ENCODE measurements at regions not wholly inside any gene's neighbourhood (a gene's known extent, or its start where the extent isn't known, plus 50 kb on each side); places are given as distances from the start of the nearest gene placed in this dataset.
A peak's percentile ranks its signal among the peaks of the same experiment; 100 is the strongest.

DNA sequence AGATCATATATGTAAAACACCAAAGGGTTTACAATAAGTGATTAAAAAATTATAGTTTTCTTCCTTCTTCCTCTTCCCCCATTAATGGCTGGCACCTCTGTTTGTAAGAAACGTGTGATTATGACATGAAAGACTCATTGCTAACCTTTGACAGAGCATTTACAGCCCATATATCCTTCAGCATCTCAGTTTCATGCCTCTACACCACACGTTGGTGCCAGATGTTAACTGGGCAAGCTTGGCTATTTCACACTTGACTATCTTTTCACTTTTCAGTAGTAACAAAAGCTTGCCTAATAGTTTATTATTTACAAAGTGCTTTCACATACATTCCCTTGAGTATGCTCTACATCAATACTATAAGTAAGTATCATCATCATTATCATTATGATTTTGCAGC lies 65.3 kb upstream of the C1QTNF7 start:
- DNase-seq, result no peak
- ATAC-seq, result no peak
- Histone ChIP-seq H3K27ac (no peak overlapping the region), H3K36me3 (no peaks in the 10 kb centered on the region), H3K9me3 (no peaks in the 10 kb centered on the region), H3K4me1 (no peaks in the 10 kb centered on the region), H3K4me3 (no peak overlapping the region), H3K27me3 (no peaks in the 10 kb centered on the region)
- TF ChIP-seq, protein P1, sequence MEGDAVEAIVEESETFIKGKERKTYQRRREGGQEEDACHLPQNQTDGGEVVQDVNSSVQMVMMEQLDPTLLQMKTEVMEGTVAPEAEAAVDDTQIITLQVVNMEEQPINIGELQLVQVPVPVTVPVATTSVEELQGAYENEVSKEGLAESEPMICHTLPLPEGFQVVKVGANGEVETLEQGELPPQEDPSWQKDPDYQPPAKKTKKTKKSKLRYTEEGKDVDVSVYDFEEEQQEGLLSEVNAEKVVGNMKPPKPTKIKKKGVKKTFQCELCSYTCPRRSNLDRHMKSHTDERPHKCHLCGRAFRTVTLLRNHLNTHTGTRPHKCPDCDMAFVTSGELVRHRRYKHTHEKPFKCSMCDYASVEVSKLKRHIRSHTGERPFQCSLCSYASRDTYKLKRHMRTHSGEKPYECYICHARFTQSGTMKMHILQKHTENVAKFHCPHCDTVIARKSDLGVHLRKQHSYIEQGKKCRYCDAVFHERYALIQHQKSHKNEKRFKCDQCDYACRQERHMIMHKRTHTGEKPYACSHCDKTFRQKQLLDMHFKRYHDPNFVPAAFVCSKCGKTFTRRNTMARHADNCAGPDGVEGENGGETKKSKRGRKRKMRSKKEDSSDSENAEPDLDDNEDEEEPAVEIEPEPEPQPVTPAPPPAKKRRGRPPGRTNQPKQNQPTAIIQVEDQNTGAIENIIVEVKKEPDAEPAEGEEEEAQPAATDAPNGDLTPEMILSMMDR (IDR thresholded peaks at IDR 0.05), result no peak
- intact Hi-C loops (cut with DNase I), result no loop called here

DNA sequence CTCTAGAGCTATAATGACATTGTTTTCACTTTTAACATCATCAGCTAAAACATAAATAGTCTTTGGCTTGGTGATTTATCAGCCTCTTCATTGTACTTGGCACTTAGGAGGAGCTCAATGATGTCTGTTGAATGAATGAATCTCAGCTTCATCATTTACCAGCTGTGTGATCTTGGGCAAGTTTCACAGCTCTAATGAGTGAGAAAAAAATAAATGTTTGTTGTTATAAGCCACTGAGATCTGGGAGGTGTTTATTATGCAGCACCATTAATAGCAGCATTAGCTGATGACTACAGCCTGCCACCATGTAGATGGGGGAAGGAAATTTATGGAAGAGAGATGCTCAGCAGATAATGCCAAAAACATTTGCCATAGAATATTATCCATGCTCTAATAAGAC lies 63.6 kb upstream of the C1QTNF7 start:
- no peak for ATAC-seq

DNA sequence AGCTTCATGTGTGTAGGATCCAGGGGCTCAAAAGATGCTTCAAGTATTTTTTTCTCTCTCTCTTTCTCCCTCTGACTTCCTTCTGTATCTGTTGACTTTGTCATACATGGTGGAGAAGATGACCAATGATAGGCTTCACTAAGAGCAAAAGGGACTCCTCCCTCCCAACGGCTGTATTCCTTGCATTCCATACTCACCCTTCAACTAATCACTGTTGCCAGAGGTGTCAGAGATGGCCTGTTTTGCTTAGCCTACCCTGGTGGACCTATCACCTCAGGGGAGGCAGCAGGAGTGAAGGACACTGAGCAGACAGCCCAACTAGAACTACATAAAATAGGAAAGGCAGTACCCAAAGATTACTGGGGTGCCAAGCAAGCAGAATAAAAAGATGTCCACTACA lies 62.2 kb upstream of the C1QTNF7 start:
- no peak for ATAC-seq

More for the DNA sequence above, 63.6 kb upstream of the C1QTNF7 start:
- Histone ChIP-seq H3K4me3 (no peak overlapping the region), H3K4me1 (no peaks in the 10 kb centered on the region), H3K36me3 (no peaks in the 10 kb centered on the region), H3K9me3 (no peaks in the 10 kb centered on the region), H3K27me3 (no peaks in the 10 kb centered on the region), H3K27ac (no peak overlapping the region)
- TF ChIP-seq, protein P1 (IDR thresholded peaks at IDR 0.05), result no peak
- intact Hi-C loops (cut with DNase I), result no loop called here
- no peak for DNase-seq

DNA sequence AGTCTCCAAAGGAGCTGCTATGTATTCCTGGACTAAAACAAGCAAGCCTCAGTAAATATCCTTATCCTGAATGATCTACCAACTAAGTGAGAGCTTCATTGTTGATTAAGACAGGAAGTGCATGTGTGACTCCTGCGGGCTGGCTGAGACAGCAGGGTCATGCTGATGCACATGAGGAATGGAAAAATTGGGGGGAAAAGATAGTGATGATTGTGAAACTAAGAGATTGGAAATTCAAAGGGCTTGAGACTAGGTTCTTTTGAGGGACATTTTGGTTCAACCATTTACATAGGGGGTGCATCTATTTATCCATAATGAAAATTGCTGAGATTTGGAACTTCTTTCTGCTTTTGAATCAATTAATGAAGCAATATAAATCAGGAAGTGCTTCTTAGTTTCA lies 61.1 kb upstream of the C1QTNF7 start:
- DNase-seq, result no peak
- TF ChIP-seq, protein P1 (IDR thresholded peaks at IDR 0.05), result no peak
- no peak overlapping the region for H3K4me3 ChIP-seq
- no peaks in the 10 kb centered on the region for H3K4me1 ChIP-seq
- no peaks in the 10 kb centered on the region for H3K9me3 ChIP-seq
- no peak overlapping the region for H3K27ac ChIP-seq
- ATAC-seq, result no peak
- intact Hi-C loops (cut with DNase I), result no loop called here
- H3K36me3 ChIP-seq, result no peaks in the 10 kb centered on the region
- no peaks in the 10 kb centered on the region for H3K27me3 ChIP-seq

More for the DNA sequence above, 62.2 kb upstream of the C1QTNF7 start:
- Histone ChIP-seq H3K27me3 (no peaks in the 10 kb centered on the region), H3K36me3 (no peaks in the 10 kb centered on the region), H3K27ac (no peak overlapping the region), H3K4me1 (no peaks in the 10 kb centered on the region), H3K4me3 (no peak overlapping the region), H3K9me3 (no peaks in the 10 kb centered on the region)
- intact Hi-C loops (cut with DNase I), result no loop called here
- TF ChIP-seq, protein P1 (IDR thresholded peaks at IDR 0.05), result no peak
- DNase-seq, result no peak

DNA sequence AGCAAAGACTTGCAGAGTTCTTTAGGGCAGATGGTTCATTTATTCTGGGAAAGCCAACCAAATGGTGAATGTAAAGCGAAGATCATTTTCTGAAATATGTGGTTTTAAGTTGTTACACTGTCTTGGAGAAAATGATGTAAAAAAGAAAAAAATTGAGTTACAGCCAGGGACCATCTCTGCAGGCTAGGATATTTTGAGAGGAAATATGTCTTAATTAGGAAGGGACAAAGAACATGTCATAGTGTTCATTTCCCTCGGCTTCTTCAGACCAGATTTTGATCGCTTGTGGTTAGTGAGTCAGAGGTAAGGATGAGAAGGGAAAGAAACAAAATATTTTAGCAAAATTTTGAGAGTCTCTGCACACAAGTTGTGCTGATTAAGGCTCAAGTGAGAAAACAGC lies 59.0 kb upstream of the C1QTNF7 start:
- Histone ChIP-seq H3K27me3 (no peaks in the 10 kb centered on the region), H3K27ac (no peak overlapping the region), H3K4me1 (no peaks in the 10 kb centered on the region), H3K4me3 (no peak overlapping the region), H3K9me3 (no peaks in the 10 kb centered on the region), H3K36me3 (no peaks in the 10 kb centered on the region)
- intact Hi-C loops (cut with DNase I), result no loop called here
- TF ChIP-seq, protein P1 (IDR thresholded peaks at IDR 0.05), result no peak
- DNase-seq, result no peak
- ATAC-seq, result peak; percentile 44

All from left lung (tissue), 4 donors.